COLO668 (cell line): ENCODE measurements at regions not wholly inside any gene's neighbourhood (a gene's known extent, or its start where the extent isn't known, plus 50 kb on each side); places are given as distances from the start of the nearest gene placed in this dataset.
A peak's percentile ranks its signal among the peaks of the same experiment; 100 is the strongest.

ENCODE experiments used
- DNase-seq: peaks from one replicate; lab custom pipeline; 2025; ENCODE audit not compliant: unreplicated experiment; lab: John Stamatoyannopoulos, UW

DNA sequence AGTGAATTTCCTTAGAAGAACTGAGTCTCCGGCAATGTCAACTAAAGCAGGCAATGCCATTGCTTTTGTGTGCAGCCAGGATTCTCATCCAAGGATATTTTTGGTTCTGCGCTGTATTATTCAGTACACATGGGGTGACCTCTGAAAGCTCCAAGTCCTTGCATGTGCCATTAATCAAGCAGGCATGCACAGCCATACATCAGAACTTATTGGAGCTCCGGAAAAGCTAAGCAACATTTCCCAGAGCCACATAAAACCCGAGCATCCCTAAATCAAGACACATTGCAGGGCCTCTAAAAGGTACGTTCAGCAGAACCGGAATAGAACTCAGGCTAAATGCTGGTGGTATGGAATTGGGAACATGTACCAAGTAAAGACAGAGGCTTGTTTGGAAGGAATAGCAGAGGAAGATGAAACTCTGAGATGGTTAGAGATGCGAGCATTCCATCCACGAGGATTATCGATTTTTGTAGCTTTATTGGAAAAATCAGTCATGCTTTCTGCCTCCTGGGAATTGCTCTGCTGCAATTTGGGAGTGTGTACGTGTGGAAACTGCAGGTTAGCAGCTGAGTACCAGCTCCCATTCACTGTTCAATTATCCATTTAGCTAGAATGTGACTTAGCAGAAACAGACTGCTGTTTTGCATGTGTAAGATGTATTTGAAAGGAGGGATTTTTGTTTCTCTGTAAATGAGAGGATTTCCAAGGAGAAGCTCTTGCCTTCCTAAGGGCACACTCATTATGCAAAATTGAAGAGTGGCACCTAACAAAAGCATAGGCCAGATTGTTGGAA lies 143.7 kb upstream of the WWC1 start:
- DNase-seq, result no peak

DNA sequence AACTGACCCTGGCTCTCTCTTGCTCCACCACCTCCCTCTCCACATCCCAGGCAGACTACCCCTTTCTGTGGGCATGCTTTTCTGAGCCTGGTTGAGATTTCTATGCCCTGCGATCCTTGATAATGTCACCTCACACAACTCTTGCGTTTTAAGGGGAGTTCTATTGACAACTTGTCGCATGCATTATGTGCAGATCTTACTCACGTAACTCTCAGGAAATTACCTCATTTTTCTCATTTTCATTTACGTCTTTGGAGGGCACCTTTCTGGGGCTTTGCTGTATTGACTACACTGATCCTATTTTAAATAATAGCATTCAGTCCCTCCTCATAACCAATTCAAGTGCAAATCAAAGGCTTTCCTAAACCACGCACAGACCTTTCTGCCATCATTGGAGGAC lies 140.4 kb upstream of the WWC1 start:
- no peak for DNase-seq

DNA sequence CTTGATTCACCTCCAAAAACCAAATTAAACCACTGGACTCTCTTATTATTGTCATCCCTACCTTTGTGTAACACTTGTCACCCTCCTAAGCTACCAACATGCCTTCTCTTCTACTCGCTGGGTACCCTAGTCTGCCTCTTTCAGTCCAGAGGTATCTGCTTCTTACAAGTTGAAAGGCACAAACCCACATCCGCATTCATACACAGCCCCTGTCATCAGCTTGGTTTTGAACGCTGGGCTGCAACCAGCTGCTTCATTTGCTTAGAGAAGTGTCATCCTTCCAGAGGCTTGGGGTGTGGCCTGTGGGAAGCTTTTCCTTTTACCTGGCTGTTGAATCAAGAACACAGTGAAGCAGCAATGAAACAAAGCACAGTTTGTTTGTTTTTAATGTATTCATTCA lies 138.8 kb upstream of the WWC1 start:
- DNase-seq, result no peak

DNA sequence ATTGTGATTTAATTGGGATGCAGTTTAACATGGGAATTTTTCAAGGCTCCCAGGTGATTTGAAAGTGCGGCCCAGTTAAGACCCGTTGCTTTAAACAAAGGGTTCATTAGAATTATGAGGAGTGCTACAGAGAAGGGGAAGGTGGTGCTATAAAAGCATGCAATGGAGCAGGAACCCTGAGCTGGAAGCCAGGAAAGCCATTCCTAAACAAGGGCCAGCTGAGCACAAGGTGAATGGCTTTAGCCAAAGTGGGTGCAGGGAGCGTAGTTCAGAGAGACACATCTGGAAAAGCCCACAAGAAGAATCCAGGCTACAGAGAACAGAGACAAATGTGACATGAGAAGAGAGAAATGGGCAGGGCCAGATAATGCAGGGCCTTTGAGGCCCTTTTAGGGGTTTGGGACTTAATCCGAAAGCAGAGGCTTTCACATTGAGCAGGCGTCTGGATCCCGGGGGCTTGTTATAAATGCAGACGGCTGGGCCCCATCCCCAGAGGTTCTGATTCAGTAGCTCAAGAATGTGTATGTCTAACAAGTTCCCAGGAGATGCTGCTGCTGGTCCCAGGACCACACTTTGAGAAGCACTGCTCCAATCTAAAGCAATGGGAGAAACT lies 138.1 kb upstream of the WWC1 start:
- DNase-seq, result no peak

DNA sequence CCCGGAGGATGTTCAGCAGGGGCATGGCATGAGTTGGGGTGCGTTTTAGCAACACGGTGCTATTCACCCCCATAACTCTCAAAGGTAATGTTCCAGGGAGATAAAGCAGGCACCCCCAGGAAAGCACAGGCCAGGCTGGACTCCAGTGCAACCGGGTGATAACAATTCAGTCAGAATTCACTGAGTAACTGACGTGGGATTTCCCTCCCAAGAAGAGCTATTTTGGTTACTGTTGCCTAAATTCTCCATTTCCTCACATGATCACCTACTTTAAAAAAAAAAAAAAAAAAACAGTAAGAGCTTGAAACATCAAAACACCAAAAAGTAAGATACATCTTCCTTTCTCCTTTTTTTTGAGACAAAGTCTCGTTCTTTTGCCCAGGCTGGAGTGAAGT lies 137.6 kb upstream of the WWC1 start:
- no peak for DNase-seq

DNA sequence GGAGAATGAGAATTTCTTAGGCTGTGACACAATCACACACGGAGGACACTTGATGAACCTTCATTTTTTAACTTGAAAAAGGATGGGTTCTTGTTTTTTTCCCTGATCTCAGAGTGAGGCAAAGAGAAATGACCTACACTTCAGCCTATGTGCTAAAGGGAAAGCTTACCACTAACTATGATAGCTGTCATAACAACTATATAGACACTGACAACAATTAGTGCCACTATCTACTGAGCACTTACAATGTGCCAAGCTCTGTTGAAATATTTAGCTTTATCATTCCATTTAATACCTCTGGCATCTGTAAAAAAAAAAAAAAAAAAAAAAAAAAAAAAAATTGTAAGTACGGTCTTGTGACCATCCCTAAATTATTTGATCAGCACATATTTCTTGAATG lies 135.9 kb upstream of the WWC1 start:
- no peak for DNase-seq

DNA sequence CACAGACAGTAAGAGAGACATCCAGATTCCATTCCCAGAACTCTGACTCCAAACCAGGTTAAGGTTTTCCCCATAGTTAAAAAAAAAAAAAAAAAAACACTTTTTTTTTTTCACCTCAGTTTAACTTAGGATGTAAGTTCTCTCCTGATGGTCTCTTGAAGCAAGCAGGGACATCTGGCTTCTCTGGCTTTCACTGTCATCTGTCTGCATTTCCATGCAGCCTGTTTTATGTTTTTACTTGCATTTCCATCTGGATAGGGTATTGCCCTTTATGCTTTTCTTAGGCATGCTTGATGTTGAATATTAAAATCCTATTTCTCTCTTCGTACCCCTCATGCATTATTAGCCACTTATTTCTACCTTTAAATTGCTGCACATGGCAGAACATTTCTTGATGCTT lies 135.3 kb upstream of the WWC1 start:
- DNase-seq, result no peak

DNA sequence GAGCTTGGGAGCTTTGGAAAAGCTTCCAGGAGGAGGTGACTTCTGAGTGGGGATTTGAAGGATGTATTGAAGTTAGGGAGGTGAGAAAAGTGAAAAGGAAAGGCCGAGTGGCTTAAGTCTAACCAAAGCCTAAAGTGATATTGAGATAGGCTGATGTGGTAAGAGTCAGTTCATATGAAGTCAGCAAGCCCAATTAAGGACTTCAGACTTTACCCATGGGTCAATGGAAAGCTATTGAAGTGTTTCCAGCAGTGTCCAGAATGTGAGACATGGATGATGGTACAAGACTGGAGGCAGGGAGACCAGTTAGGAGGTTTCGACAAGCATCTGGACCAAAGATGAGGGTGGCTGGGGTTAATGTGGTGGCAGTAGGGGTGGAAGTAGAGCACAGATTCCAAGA lies 134.3 kb upstream of the WWC1 start:
- no peak for DNase-seq

DNA sequence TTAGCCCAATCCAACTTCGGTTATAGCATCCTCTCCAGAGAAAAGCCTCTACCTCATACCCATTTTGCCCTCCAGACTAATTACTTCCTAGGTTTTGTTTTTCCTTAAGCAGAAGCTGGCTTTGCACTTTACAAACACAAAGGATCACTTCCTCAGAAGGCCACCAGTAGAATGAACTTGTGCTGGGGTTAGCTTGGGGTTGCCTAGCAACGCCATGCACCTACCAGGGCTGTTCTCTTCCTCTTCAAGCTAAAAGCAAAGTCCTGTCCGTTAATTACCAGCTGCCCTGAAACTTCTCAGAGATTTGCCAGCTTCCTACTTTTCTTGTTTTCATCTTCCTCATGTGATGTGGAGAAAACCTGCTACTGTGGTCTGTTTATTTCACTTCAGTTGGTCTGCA lies 132.0 kb upstream of the WWC1 start:
- DNase-seq, result peak; percentile 23

DNA sequence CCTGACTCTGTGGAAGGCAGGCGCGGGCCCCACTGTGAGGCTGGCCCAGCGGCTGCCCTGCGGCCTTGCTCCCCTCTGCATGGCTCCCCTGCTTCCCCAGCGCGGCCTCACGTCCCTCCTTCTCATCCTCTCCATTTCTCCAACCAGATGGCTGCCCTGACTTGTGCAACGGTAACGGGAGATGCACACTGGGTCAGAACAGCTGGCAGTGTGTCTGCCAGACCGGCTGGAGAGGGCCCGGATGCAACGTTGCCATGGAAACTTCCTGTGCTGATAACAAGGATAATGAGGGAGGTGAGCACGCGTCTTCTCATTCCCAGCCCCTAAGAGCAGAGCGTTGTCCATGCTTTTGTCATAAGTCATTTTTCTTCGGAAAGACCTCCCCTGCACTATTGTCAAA lies 129.0 kb upstream of the WWC1 start:
- DNase-seq, result peak; percentile 31

DNA sequence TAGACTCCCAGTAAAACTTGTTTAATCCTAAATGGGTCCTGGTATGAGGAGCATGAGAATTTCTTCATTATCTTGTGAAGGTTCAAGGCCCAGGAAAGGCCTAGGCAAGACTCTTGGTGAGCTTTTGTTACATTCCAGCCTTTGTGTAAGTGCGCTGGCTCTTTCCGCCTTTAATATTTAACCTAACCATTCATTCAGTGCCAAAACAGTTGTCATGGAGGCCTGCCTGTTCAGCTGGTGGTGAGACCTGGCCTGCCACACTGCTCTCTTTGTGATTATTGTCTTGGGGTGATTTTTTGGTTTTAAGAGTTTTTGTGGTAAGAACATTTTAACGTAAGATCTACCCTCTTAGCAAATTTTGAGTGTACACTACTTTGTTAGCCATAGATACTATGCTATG lies 127.5 kb upstream of the WWC1 start:
- no peak for DNase-seq

DNA sequence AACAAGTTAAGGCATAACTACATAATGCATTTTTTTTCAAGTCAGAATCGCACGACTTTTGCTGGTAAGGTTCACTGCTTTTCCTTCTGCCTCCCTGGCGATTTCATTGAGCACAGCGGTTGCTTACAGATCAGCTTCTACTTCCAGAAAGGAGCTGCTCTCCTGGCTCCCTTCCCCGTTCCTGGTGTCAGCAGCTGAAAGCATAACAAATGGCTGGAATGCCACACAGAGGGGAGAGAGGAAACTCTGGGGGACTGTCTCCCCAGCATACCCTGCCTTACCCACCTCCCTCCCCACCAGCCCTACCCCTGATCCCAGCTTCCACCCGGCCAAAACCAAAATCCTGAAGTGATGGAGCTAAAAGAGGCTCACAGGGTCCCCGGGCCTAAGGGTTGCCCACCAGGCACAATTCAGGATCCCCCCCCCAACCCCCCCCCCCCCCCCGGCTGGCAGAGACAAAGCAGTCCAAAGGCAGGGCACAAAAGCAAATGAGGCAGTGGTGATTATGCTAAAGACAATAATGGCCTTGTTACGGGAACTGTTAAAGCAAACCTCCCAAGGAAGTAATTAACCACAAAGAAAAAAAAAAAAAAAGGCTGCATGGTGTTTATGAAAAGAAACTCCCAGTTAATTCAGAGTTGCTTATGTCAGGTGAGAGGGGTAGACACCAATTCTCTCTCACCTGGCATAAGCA lies 126.1 kb upstream of the WWC1 start:
- DNase-seq, result no peak

DNA sequence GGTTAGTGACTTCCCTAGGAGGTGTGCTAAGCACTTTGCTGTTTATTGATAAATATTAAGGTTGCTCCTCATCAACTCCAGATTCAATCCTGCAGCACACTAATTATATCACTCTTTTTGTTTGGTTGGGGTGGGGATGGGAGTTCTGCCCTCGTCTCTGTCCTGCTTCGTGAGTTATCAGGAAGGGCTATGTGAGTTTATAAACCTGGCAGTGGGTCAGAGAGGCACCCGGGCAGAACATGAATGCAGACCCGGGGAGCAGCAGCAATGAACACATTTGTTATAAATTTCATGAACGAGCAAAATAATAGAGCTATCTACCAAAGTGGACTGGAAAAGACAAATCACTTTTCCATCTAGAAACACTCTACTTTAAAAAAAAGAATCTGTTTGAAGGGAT lies 125.5 kb upstream of the WWC1 start:
- no peak for DNase-seq

DNA sequence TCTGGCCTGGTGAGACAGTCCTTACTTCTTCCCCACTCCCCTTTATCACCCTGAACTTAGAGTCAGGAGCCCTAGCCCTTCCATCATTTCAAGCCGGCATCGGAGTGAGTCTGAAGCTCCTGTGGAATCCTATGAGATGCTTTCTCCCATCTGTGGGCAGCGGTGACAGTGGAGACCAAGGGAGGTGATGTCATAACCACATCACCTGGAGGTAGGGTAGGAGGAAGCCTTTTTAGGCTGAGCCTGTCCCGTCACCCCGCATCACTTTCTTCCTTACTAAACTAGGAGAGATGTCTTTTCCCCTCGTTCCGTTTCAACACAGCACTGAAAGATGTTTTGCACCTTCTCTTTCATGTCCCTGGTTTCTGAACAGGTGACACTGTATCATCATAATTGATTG lies 124.1 kb upstream of the WWC1 start:
- DNase-seq, result no peak

DNA sequence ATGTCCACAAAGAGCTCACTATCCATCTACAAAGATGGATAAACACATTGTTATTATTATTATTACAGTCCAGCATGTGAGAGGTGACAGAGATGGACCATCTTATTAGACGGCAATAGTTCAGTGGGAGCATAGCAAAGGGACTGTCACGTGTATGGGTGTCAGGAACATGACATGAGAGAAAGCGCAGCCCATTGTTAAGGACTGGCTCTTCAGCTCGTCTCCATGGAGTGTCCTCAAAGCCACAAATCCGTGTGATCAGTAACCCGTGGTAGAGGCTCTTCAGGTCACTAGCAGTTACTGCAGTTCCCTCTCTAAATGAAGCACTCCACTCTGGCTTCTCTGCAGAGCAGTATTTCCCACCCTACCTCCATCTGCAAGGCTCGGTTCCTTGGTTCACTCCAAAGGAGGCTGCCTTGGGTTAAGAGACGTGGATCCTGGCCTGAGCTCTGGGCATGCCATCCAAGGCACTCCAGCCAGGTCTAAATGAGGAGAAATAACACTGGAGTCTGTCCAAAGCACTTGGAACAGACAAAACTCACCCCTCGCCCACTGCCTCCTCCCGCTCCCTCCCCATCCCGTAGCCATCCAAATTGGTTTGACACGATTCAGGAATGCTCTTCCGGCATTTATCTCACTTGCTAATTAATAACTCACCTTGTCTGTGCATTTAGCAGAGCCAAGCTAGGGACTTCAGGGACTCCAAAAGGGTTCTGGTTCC lies 122.3 kb upstream of the WWC1 start:
- DNase-seq, result no peak

DNA sequence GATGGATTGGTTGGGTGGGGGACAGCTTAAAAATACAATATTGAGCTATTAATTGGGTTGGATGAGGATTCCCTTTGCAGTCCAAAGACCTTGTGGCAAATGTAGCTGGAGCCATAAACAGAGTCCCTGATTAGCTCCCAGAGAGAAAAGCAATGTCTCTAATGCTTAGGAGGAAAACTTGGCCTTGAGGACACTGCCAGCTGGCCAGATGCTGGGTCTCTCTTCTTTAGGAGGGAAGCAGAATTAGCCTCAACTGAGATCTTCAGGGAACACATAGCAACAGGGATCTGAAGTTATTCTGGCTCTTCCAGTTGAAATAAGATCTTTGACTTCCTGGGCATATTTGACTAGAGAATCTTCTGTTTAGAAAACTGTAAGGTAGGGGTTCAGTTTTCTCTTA lies 121.7 kb upstream of the WWC1 start:
- no peak for DNase-seq

DNA sequence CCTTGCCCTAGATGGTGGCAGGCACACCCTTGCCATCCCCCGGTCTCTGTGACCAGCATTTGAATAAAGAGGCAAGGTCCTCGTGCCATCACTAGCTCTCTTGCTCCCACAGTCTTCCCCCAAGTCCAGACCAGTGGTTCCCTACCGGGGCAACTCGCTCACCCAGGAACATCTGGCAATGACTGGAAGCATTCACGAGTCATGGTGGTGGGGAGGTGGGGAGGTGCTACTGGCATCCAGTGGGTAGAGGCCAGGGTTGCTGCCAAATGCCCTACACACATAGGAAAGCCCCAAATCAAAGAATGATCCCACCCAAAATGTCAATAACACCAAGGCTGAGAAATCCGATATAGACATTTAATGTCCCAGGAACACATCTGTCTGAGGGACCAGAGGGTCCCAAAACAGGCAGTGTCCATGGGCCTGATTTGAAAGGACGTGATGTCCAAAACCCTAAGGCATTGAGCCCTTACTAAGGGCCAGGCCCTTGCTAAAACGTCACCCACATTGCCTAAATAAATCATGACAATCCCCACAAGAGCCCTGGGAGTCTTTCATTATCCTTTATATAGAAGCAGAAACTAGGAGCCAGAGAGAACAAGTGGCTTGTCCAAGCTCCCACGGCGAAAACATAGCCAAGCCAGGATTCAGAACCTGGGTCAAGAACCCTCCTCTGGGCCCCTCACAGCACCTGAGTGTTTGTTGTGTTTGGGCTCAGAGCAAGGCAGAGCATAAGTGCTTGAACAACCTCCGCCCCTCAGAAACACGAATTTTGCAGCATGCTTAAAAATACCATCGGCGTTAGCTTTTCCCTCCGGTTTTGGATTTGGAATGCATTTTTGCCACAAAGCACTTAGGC lies 119.3 kb upstream of the WWC1 start:
- DNase-seq, result no peak

DNA sequence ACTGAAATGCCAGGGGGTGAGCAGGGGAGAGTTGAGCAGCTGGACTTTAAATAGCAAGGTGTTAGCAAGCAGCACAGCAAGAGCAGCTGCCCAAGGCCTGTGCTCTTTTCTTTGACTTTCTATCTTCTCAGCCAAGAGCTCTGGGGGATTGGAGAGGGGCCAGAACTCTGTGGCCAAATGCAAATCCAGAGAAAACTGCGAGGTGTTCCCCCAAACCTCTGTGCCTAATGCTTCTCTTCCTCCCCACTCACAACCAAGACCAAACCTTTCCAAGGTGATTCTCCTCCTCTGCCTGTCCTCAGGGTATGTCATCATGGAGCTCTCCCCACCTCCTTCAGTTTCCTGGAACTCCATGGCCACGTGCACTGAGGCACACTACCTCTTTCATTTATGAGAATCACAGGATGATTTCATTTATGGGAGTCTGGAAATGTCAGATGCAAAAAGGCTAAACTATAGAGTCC lies 118.7 kb upstream of the WWC1 start:
- DNase-seq, result no peak

DNA sequence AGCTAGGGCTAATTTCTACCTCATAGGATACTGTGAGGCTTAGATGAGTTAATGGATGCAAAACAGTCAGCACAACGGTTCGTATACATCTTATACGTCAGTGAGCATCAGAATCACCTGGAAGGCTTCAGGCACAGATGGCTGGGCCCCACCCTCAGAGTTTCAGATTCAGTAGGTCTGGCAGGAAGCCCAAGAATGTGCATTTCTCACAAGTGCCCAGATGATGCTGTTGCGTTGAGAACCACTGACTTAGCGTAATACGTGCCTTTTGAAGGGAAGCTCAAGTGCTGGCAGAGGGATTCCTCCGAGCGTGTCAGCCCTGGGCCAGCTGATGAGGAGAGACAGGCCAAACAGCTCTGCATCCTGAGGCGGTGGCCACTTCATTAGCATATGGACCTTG lies 117.1 kb upstream of the WWC1 start:
- DNase-seq, result no peak

DNA sequence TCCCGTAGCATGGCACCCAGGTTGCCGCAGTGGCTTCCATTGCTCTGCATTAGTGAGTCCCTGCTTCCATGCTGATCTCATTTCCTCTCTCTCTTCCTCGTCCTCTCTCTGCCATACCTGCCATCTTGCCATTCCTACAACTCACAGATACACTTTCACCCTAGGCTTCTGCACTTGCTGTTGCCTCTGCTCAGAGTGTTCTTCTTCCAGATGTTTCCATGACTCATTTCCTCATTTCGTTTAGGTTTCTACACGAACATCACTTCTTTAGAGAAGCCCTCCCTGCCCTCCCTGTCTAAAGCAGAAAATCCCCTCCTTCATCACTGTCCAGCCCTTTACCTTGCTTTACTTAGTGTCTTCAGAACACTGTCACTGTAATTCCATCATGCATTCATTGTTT lies 115.2 kb upstream of the WWC1 start:
- no peak for DNase-seq

DNA sequence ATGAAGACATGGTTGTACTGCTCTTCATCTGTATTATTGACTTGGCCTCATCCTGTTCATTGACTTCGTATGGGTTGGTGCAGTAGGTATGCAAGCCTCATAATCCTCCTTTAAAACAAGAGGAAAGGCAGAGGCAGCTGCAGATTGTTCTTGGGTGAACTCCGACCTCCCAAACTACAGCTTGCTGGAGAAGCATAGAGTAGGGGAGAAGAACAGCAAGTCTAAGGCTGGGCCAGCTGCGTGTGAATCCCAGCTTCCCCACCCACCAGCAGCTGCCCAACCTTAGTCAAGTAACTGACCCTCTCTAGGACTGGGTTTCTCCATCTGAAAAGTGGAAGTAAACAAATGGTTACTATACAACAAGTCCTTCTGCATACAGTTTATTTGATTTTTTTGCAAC lies 114.5 kb upstream of the WWC1 start:
- no peak for DNase-seq
